ENCODE measurements at regions not wholly inside any gene's neighbourhood (a gene's known extent, or its start where the extent isn't known, plus 50 kb on each side); places are given as distances from the start of the nearest gene placed in this dataset.
"Not testable (repeated sequence)": the region's sequence is repeated elsewhere in the genome, so short reads cannot be mapped to it uniquely, and the experiment has no call there.

DNA sequence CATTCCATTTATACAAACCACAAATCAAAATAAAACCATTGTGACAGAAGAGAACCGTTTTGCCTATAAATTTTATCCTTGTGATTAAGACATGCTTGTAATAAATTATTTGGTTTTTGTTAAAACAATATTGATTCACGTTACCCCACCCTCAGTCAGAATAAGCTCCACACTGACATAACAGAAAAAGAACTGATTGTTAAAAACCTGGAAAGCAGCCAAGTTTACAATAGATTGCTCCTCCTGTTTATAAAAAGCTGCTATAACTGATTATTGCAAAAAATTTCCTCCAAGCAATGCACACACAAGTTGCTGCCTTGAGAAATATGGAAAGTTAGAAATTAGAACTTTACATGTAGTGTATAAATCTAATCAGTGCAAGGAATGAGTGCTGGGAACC lies 263.5 kb downstream of the SETD4 start:
- no peaks in the 10 kb centered on the region for H3K9me3 Mint-ChIP-seq (ENCODE audit: low read depth)
- H3K4me1 Mint-ChIP-seq (ENCODE audit: low read depth), result peaks cover 12% of the 10 kb centered on the region
- H3K27ac Mint-ChIP-seq, result no peak overlapping the region
- H3K27me3 Mint-ChIP-seq, result no peaks in the 10 kb centered on the region
- no peaks in the 10 kb centered on the region for H3K36me3 Mint-ChIP-seq
- no peak overlapping the region for H3K4me3 Mint-ChIP-seq

DNA sequence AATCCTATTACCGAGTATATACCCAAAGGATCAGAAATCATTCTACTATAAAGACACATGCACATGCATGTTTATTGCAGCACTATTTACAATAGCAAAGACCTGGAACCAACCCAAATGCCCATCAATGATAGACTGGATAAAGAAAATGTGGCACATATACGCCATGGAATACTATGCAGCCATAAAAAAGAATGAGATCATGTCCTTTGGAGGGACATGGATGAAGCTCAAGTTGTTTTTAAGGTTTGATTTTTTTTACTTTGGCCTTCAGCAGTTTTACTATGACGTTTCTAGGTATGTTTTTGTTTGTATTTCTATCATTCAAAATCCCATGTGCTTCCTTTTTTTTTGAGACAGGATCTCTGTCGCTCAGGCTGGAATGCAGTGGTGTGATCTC lies 265.8 kb downstream of the SETD4 start:
- not testable (repeated sequence) for H3K4me1 Mint-ChIP-seq (ENCODE audit: low read depth); H3K4me3 Mint-ChIP-seq; H3K27me3 Mint-ChIP-seq; H3K27ac Mint-ChIP-seq; H3K36me3 Mint-ChIP-seq; H3K9me3 Mint-ChIP-seq (ENCODE audit: low read depth)

DNA sequence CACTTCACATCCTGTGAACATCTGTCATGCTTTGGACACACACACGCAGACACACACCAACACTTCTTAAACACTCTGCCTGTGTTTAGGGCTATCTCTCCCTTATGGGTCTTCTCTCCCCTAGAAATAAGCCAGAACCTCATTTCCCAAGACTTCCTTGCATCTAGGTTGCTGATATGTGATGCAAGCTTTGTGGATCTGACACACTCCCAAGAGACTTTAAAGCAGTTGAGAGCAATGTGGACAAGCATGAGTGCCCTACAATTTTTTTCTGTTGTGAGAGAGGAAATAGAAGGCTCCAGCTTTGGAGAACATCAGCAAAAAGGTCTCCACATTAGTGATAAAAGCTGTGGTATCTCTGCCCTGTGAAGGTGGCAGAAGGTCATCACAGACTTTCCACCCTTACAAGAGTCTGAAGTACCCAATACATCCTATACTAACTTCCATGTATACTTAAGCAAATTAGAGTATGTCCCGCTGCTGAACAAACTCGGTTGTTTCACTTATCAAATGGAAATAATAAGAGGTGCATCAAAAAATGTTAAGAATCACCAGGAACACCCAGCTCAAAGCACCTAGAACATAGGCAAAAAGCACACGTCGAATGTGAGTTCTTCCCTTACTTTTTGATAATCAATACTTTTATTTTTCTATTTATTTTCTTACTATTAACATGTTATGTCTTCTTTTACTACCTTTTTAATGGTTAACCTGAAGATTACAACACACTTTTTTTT lies 267.6 kb downstream of the SETD4 start:
- H3K4me3 Mint-ChIP-seq, result no peak overlapping the region
- H3K27me3 Mint-ChIP-seq, result no peaks in the 10 kb centered on the region
- no peak overlapping the region for H3K27ac Mint-ChIP-seq
- no peaks in the 10 kb centered on the region for H3K4me1 Mint-ChIP-seq (ENCODE audit: low read depth)
- no peaks in the 10 kb centered on the region for H3K36me3 Mint-ChIP-seq
- H3K9me3 Mint-ChIP-seq (ENCODE audit: low read depth), result peaks cover 5% of the 10 kb centered on the region

DNA sequence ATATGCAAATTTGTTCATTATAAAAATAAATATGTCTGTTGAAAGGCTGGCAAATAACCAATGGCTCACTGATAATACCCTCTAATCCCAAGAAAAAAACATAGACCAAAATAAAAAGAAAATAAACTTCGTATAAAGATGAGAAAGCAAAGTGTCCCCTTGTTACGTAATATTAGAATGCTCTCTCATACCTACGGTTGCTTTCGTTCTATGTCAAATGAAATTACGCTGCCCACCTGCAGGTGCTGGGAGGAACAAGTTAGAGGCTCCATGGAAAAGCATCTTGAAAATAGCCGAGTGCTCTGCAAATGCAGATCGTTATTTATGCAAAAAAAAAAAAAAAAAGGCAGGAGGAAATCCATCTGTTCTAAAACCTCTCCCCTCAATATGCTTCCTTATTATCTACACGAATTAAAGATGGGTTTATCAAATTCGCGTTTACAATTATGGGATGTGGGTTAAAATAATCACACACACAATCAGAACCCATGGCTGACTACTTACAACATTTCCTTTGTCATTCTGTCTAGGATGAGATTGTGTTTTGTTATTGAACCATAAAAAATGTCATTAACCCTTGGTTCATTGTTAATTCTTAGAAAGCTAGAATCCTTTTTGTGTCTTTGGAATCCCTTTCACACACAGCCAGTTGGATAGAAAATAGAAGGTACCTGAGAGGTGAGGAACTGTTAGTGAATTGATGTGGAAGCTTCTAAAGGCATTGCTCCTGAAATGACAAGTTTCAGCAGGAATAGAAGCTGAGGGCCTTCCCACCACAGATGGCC lies 268.6 kb downstream of the SETD4 start:
- Mint-ChIP-seq H3K27me3 (peaks cover 1% of the 10 kb centered on the region), H3K4me1 (ENCODE audit: low read depth) (no peaks in the 10 kb centered on the region)

DNA sequence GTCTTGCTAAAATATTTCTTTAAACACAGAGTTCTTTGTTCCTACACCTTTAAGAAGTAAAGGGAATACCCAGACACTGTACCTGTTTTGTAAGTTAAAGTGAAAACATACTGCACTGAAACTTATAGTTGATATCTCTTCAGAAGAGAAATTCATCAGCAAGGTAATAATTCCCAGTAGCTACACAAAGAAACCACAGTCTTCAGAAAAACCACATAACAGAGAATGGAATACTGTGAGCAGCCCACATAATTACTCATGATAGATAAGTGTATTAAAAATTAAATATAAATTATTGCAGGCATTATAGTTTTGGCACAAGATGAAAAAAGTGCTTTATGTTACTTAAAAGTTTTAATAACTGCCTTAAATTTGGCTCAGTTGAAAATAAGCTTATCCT lies 276.6 kb downstream of the SETD4 start:
- Mint-ChIP-seq H3K36me3 (no peaks in the 10 kb centered on the region), H3K4me1 (ENCODE audit: low read depth) (no peaks in the 10 kb centered on the region), H3K27me3 (peaks cover 3% of the 10 kb centered on the region), H3K4me3 (no peak overlapping the region), H3K9me3 (ENCODE audit: low read depth) (peaks cover 3% of the 10 kb centered on the region), H3K27ac (no peak overlapping the region)

More for the DNA sequence above, 268.6 kb downstream of the SETD4 start:
- no peak overlapping the region for H3K4me3 Mint-ChIP-seq
- H3K27ac Mint-ChIP-seq, result no peak overlapping the region
- no peaks in the 10 kb centered on the region for H3K36me3 Mint-ChIP-seq
- H3K9me3 Mint-ChIP-seq (ENCODE audit: low read depth), result peaks cover 5% of the 10 kb centered on the region

DNA sequence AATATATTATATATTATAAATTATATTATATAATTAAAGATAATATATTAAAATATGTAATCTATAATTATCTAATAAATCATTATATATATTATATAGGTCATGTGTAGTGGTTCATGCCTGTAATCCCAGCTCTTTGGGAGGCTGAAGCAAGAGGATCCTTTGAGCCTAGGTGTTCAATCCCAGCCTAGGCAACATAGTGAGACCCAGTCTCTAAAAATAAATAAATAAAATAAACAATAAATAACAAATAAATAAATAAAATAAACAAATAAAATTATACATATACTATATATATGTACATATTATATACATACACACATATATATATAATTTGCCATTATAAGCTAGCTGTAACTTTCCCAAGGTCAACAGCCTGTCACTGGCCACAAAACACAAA lies 277.7 kb downstream of the SETD4 start:
- peaks cover 7% of the 10 kb centered on the region for H3K27me3 Mint-ChIP-seq
- no peak overlapping the region for H3K27ac Mint-ChIP-seq
- no peak overlapping the region for H3K4me3 Mint-ChIP-seq
- no peaks in the 10 kb centered on the region for H3K4me1 Mint-ChIP-seq (ENCODE audit: low read depth)
- H3K36me3 Mint-ChIP-seq, result no peaks in the 10 kb centered on the region
- H3K9me3 Mint-ChIP-seq (ENCODE audit: low read depth), result peaks cover 3% of the 10 kb centered on the region

DNA sequence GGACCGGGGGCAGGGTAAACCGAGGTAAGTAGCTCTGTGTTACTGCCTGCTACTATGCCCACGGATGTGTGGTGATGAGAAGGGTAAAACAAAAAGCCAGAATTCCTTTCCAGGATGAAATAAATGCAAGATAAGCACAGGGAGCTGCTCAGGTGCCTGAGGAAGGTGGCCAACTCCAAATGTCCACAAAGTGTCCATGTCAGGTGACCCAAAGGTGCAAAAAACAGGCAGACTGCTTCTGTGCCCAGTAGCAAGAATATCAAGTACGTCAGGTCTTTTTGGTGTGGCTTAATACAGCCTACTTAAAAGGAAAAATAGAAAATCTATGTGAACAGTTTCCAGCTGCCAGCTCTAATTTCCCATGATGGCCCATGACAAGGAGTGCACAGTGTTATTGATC lies 279.3 kb downstream of the SETD4 start:
- no peak overlapping the region for H3K4me3 Mint-ChIP-seq
- H3K27me3 Mint-ChIP-seq, result peaks cover 5% of the 10 kb centered on the region
- peaks cover 2% of the 10 kb centered on the region for H3K9me3 Mint-ChIP-seq (ENCODE audit: low read depth)
- no peaks in the 10 kb centered on the region for H3K36me3 Mint-ChIP-seq
- H3K4me1 Mint-ChIP-seq (ENCODE audit: low read depth), result no peaks in the 10 kb centered on the region
- H3K27ac Mint-ChIP-seq, result no peak overlapping the region

DNA sequence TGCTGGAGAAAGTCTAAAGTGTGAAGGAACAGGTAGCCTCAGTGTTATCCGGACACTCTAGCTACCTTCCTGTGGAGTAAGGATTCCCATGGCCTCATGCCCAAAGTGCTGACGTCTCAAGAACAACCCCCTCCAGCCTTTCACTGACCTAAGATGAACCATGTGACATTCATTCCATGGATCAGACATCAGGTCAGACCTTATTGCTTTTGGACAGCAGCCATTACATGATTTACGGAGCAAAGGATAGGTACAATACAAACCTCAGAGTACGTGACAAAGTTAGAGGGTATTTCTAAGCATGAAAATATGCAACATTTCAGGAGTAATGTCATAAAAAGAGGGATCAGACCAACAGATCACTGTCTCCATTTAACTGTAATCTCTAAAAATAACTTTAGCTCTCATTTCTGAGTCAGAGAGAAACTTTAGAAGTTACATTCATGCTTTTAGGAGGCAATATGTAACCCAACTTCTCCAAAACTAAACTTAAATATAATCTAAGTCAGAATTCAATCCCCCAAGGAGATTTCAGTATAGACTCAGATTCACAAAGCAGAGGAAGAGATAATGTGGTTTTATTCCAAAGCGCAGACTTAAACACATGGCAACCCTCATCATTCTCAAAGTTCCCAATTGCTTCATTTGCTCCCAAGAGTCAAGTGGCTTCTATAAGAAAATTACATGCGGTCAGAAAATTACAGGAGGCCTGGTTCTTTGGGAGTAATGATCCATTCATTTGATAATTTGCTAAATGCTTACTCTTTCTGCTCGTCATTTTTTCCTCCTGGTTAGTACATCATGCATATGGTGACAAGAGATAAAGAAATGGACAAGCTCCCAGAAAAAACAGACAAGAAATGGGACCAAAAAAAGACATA lies 280.4 kb downstream of the SETD4 start:
- H3K27ac Mint-ChIP-seq, result no peak overlapping the region
- peaks cover 4% of the 10 kb centered on the region for H3K27me3 Mint-ChIP-seq

DNA sequence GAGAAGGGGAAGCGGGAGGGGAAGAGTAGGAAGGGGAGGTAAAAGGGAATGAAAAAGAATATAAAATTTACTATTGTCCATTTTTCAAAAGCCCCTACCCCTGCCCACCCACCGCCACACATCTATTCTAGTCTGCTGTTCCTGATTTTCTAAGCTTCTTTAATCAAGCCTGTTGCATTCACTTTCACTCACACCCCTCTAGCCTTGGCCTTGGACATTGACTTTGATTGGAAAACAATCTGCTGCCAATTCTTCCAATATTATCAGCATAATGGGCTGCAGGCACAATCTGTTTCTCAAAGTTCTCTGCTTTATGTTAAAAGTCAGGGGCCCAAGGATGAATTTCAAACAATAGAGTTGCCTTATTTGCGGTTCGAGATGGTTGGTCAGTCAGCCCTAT lies 281.2 kb downstream of the SETD4 start:
- no peak overlapping the region for H3K27ac Mint-ChIP-seq
- H3K27me3 Mint-ChIP-seq, result peaks cover 4% of the 10 kb centered on the region
- no peaks in the 10 kb centered on the region for H3K4me1 Mint-ChIP-seq (ENCODE audit: low read depth)
- no peak overlapping the region for H3K4me3 Mint-ChIP-seq
- no peaks in the 10 kb centered on the region for H3K9me3 Mint-ChIP-seq (ENCODE audit: low read depth)
- no peaks in the 10 kb centered on the region for H3K36me3 Mint-ChIP-seq

More for the DNA sequence above, 280.4 kb downstream of the SETD4 start:
- no peaks in the 10 kb centered on the region for H3K9me3 Mint-ChIP-seq (ENCODE audit: low read depth)
- no peaks in the 10 kb centered on the region for H3K36me3 Mint-ChIP-seq
- no peaks in the 10 kb centered on the region for H3K4me1 Mint-ChIP-seq (ENCODE audit: low read depth)
- no peak overlapping the region for H3K4me3 Mint-ChIP-seq

DNA sequence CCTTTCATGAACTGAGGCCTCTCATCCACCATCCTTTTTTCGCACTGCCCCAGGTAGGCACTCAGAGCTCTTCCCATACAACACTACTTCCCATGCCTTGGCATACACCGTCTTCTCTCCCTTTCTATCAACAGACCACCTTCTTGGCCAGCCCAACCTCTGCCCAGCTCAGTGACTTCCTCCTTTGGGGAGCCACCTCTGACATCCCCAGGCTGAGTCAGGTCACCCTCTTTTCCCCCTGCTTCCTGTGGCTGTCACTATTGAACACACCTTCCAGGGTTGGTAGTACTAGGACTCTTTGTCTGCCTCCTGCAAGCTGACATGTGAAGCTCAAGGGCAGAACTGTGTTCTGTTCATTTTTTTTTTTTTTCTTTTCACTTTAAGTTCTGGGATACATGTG lies 283.2 kb downstream of the SETD4 start:
- H3K4me1 Mint-ChIP-seq (ENCODE audit: low read depth), result no peaks in the 10 kb centered on the region
- peaks cover 4% of the 10 kb centered on the region for H3K27me3 Mint-ChIP-seq
- H3K9me3 Mint-ChIP-seq (ENCODE audit: low read depth), result no peaks in the 10 kb centered on the region
- H3K4me3 Mint-ChIP-seq, result no peak overlapping the region
- H3K36me3 Mint-ChIP-seq, result no peaks in the 10 kb centered on the region
- no peak overlapping the region for H3K27ac Mint-ChIP-seq

DNA sequence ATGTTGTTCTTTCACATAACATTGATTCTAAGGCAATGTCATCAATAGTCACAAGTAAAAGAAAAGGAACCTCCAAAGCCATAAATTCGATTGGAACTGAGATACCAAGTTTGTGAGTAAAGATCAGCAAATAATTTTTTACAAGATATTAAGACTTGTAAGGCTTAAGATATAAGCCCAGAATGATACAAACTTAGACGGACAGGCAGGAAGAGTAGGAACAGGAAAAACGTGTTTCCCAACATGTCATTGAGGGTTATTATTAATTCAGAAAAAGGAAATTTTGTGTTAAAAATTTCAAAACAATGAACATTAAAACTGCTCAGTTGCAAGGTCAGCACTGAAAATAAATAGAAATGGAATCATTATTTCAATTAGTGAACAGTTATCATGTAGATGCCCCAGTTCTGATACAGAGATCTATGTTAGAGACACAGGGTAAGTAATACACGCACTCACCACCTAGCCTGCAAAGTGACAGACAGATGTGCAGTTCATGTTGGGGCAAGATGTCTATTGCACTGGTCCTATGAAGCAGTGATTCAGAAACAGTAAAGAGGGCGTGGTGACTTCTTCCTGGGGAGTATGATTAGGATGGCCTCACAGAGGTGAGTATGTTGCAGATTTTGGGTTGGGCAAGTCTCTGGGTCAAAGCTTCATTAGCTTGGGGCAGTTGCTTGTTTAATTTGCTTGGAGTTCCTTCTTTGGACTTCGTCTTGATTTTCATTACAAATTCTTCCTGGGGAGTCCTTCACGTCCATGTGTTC lies 284.4 kb downstream of the SETD4 start:
- H3K36me3 Mint-ChIP-seq, result no peaks in the 10 kb centered on the region
- no peaks in the 10 kb centered on the region for H3K4me1 Mint-ChIP-seq (ENCODE audit: low read depth)
- no peak overlapping the region for H3K4me3 Mint-ChIP-seq
- H3K27me3 Mint-ChIP-seq, result peaks cover 4% of the 10 kb centered on the region
- H3K9me3 Mint-ChIP-seq (ENCODE audit: low read depth), result no peaks in the 10 kb centered on the region
- no peak overlapping the region for H3K27ac Mint-ChIP-seq

DNA sequence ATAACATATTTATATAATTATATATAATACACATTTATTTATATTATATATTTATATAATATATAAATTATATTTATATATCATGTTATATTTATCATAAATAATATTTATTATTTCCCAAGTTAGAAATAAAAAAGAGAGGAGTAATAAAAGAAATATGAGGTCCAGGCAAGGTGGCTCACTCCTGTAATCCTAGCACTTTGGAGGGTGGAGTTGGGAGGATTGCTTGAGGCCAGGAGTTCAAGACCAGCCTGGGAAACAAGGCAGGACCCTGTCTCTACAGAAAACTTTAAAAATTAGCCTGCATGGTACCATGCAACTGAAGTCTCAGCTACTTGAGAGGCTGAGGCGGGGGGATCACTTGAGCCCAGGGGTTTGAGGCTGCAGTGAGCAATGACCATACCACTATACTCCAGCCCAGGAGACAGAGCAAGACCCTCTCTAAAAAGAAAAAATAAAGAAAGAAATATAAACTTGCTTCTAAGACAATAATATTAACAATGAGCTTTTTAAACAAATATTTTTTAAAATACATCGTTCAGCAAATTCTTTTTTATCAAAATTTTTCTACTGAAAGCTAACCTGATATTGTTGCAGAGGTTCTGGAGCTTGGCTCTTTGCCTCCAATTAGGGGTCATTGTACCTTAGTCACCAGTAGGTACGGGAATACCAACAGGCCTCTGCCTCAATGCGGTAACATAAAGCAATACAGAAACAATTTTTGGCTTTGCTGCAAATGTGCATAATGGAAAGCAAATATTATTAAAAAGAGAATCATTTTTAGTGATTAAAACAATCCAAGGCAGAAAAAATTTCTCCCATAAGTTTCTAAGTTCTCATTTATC lies 290.0 kb downstream of the SETD4 start:
- Mint-ChIP-seq H3K4me1 (ENCODE audit: low read depth) (no peaks in the 10 kb centered on the region), H3K36me3 (no peaks in the 10 kb centered on the region), H3K9me3 (ENCODE audit: low read depth) (no peaks in the 10 kb centered on the region)

DNA sequence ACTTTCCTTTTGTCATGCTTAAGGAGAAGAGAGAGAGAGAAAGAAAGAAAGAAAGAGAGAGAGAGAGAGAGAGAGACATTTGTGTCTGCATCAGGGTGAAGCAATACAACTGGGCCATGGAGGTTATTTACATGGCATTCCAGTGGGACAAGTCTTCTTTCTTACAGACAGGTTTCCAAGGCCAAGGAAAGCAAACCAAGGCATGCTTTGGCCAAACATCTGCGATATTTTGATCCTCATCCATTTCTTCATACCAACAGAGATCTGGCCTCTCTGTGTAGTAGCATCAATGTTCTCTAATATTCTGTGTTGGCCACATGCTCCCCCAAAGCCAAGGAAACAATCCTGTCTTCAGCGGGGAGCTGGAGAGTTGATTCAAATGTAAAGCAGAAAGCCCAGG lies 292.1 kb downstream of the SETD4 start:
- H3K4me3 Mint-ChIP-seq, result no peak overlapping the region
- H3K4me1 Mint-ChIP-seq (ENCODE audit: low read depth), result no peaks in the 10 kb centered on the region
- no peak overlapping the region for H3K27ac Mint-ChIP-seq
- H3K27me3 Mint-ChIP-seq, result no peaks in the 10 kb centered on the region
- no peaks in the 10 kb centered on the region for H3K36me3 Mint-ChIP-seq
- no peaks in the 10 kb centered on the region for H3K9me3 Mint-ChIP-seq (ENCODE audit: low read depth)

More for the DNA sequence above, 290.0 kb downstream of the SETD4 start:
- Mint-ChIP-seq H3K27ac (no peak overlapping the region), H3K4me3 (no peak overlapping the region), H3K27me3 (no peaks in the 10 kb centered on the region)

DNA sequence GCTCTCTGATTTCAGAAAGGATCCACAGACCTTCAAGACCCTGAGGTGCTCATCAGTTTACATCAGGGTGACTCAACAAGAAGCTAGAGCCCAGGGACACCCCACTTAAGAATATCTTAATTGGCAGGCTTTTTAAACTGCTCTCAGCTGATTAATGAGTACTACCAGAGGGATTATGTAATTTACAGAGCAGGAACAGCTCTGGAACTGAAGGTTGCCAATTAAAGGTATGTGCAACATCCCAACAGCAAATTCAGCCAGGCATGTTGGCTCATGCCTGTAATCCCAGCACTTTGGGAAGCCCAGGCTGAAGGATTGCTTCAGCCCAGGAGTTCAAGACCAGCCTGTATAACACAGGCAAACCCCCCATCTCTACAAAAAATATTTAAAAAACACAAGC lies 295.7 kb downstream of the SETD4 start:
- Mint-ChIP-seq H3K27me3 (peaks cover 3% of the 10 kb centered on the region), H3K4me1 (ENCODE audit: low read depth) (no peaks in the 10 kb centered on the region), H3K9me3 (ENCODE audit: low read depth) (no peaks in the 10 kb centered on the region), H3K36me3 (no peaks in the 10 kb centered on the region), H3K4me3 (no peak overlapping the region), H3K27ac (no peak overlapping the region)

Data from activated naive CD8-positive, alpha-beta T cell (primary cell).